ENCODE measurements at regions not wholly inside any gene's neighbourhood (a gene's known extent, or its start where the extent isn't known, plus 50 kb on each side); places are given as distances from the start of the nearest gene placed in this dataset.

GRCh38 chr20:39333211-39333610, 371.1 kb downstream of the DHX35 start:
- no peak for FAIRE-seq
- DNase-seq (ENCODE audit: insufficient read length, low spot score), result no peak

DNA sequence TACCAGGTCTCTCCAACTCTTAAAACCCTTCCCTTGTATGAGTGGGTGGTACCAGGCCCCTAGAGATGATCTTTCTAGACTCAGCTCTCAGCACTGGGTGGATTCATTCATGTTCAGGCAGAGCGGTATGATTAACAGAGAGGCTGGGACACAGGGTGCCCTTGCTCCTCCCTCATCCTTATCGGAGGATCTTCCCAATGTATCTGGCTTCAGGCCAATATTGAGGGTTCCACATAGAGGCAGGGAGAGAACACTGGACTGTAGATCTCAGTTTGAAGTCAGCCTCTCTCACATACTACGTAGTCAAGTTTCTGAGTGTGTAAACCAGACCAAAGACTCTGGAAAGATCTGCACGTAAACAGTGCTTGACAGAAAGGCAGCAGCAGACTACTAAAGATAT, 366.2 kb downstream of the DHX35 start:
- DNase-seq (ENCODE audit: insufficient read length, low spot score), result no peak
- no peak for FAIRE-seq

GRCh38 chr20:39326050-39326449, 363.9 kb downstream of the DHX35 start:
- FAIRE-seq, result no peak
- no peak for DNase-seq (ENCODE audit: insufficient read length, low spot score)

DNA sequence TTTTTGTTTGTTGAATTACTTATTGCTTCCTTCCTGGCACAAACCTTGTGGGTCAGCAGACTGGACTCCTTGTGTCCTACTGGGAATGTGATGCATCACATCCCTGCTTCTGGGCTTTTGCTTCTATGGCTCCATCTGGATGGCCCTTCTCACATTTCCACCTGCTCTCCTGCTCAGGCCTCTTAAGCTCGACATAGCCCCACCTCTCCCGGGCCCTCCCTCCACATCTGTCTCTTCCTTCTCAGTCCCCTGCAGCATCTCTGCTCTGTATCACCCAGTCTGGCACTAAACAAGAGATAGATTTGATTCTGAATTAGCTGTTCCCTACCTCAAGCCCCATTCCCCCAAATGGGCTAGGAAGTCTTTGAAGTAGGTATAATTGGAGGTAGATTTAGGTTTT, 356.8 kb downstream of the DHX35 start:
- FAIRE-seq (no peak), DNase-seq (ENCODE audit: insufficient read length, low spot score) (no peak)

DNA sequence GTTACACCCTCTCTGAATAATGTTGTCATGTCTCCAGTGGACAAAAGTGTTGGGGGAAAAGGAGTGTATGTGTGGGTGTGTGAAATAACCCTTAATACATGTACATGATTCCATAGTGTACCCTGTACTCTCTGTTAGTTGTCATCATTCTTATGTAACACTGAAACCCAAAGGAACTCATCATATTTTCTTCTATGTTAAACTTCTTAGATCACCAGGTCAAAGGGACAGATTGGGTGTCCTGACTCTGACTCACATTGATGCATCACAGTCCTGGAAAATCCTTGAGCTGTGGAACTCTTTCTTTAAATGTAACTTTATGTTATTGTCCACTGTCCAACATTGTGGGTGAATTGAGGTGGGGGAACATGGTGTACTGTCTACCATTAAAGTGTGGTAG, 350.5 kb downstream of the DHX35 start:
- FAIRE-seq (no peak), DNase-seq (ENCODE audit: insufficient read length, low spot score) (no peak)

DNA sequence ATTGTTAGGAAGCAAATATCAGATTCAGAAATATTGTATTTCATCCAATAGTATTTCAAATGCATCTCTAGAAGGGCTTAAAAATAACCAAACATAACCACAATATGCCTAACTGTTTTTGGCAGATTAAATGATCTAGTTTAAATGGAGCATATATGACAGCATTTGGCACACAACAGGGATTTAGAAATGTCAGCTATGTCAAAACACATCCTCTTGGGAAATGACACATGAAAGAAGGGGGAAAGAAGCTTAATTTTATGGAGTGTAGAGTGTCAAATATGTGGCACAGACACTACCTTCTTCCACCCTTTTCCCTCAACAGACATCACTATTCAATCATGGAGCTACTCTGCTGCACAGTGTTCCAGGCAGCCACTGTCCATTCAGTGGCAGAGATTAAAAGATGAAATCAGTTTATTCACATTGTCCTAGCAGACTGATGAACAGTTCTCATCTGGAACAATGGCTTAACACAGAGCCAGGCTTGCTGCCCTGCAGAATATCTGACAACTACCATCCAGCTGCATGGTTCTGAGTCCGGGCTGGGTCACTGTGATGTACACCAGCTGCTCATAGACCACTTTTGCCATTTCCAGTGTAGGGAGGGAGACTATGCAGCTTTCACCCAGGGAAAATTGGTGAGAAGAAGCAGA, 349.8 kb downstream of the DHX35 start:
- no peak for DNase-seq (ENCODE audit: insufficient read length, low spot score)
- FAIRE-seq, result no peak

- DNase-seq (ENCODE audit: insufficient read length, low spot score) (no peak), FAIRE-seq (no peak)
Measured at GRCh38 chr20:39310363-39310995, 348.3 kb downstream of the DHX35 start.

DNA sequence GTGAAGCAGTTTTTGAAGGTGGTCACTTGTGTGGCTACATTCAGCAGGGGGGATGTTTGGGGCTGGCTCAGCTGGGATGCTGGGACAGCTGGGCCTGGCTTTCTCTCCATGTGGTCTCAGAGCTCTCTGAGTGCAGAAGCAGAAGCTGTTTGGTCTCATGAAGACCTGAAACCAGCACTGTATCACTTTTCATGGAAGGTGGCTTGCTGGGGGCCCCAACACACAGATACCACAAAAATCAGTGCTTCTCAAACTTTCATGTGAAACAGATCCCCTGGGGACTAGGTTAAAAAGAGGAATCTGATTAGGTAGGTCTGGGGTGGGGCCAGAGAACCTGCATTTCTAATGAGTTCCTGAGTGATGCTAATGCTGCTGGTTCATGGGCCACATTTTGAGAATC, 347.3 kb downstream of the DHX35 start:
- peak; percentile 33 for FAIRE-seq
- DNase-seq (ENCODE audit: insufficient read length, low spot score), result no peak

GRCh38 chr20:39302312-39302711, 340.2 kb downstream of the DHX35 start:
- FAIRE-seq, result no peak
- DNase-seq (ENCODE audit: insufficient read length, low spot score), result no peak

- DNase-seq (ENCODE audit: insufficient read length, low spot score) (no peak), FAIRE-seq (peak; percentile 46)
Measured at GRCh38 chr20:39299783-39300182, 337.6 kb downstream of the DHX35 start.

GRCh38 chr20:39298571-39299506, 336.7 kb downstream of the DHX35 start:
- FAIRE-seq, result peak; percentile 33
- no peak for DNase-seq (ENCODE audit: insufficient read length, low spot score)

- no peak for DNase-seq (ENCODE audit: insufficient read length, low spot score)
- no peak for FAIRE-seq
Measured at GRCh38 chr20:39298121-39298520, 336.0 kb downstream of the DHX35 start.

DNA sequence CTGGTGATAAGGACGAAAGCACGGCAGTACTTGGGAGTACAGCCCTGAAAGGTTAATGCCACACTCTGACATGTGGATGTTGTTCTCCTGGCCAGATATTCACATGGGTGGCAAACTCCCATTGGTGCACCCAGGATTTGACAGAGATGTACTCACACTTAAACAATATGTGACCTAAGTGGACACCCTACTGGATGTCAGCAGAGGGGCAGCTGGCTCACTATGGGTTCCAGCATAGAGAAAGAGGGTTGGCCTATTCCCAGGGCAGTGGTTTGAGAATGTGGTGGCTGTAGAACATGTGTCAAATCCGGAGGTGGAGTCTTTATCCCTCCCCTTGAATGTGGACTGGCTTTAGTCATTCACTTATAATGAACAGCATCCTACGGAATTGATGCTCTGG, 333.2 kb downstream of the DHX35 start:
- DNase-seq (ENCODE audit: insufficient read length, low spot score) (no peak), FAIRE-seq (peak; percentile 58)

DNA sequence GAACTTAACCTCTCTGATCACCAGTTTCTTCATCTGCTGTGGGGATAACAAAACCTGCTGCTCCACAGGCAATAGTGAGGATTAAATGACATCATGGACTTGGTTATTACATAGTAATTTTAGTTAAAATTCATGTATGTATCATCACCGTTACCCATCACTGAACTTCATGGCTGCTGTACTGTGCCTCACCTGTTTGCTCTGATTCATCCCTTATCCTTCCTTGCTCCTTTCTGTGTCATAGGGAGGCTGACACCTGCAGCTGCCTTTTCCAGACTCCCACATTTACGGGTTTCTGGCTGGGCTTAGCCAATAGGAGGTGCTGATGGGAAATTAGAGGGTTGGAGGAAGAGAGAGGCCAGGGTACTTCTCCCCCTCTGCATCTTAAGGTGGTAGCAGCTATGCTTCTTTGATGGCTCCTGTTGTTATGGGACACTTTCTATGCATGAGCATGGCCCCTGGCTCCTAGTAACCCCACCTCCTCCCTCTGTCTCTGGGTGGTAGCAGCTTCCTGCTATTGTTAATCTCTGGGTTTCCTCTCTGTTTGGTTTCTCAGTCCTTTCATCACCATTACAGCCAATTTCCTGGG, 332.1 kb downstream of the DHX35 start:
- DNase-seq (ENCODE audit: insufficient read length, low spot score) (no peak), FAIRE-seq (no peak)

GRCh38 chr20:39292193-39292736, 330.1 kb downstream of the DHX35 start:
- DNase-seq (ENCODE audit: insufficient read length, low spot score) (no peak), FAIRE-seq (no peak)

- FAIRE-seq (peak; percentile 49), DNase-seq (ENCODE audit: insufficient read length, low spot score) (no peak)
Measured at GRCh38 chr20:39291301-39291700, 329.2 kb downstream of the DHX35 start.

DNA sequence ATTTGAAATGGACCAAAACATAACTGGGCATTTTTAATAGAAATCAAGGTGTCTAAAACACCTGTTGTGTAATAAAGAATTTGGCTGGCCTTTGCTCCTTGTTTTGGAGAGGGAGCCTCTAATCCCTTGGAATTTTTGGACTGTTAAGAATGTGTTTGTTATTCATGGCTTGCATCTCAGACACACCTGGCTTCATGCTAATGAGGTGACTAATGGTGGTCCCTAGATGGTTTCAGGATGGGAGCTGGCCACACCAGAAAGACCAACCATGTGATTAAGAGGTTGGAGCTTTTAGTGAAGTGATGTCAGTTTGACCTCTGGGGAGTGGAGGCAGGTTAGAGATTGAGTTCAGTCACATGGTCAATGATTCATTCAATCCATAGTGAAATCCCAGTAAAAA, 328.4 kb downstream of the DHX35 start:
- DNase-seq (ENCODE audit: insufficient read length, low spot score), result no peak
- FAIRE-seq, result no peak

DNA sequence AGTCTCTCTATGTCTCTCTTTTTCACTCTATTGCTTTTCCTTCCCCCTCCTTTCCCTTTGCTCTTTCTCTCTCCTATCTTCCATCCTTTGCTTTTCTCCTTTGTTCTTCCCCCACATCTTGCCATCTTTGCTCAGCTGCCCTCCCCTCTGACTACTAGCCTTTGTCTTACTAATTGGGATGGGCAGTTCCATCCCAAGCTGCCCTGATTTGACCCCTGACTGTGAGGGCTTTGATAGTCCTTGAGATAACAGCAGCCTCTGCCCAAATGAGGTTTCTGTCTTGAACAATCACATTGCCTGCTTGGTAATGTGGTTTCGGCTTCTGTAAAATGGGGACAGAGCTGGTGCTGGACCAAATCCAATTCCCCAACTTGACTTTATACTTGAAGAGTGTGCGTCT, 327.7 kb downstream of the DHX35 start:
- FAIRE-seq (no peak), DNase-seq (ENCODE audit: insufficient read length, low spot score) (no peak)

DNA sequence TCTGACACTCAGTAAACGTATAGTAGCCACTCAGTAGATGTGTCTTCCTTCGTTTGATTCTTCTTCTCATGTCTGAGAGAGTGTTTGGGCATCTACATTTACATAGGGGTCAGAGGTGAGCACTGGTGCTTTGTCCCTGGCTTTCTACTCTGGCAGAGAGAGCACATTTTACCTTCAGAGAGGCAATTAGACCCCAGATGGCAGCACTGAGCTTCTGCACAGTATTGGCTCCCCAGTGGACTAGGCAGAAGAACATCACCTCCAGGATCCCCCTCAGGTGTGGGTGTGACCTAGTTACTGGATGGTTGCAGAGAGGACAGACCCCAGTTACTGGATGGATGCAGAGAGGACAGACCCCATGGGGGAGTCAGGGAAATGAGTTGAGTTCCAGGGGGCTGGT, 327.2 kb downstream of the DHX35 start:
- FAIRE-seq, result peak; percentile 65

DNA sequence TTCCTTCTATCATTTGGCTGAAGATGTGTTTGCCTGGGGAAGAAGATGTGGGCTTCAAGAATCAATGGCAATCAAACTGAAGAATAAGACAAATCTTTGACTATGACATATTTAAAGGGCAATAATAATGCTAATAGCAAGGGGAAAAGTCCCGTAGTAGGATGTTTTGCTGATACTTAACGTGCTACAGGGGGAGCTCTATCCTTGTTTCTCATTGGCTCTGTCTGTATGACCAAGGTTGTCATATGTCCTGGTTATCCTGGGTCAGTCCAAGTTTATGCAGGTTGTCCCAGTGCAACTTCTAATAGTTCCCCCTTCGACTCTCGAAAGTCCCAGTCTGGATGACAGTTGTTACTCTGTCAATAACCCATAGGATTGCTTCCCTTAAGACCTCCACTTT, 321.3 kb downstream of the DHX35 start:
- DNase-seq (ENCODE audit: insufficient read length, low spot score), result no peak
- FAIRE-seq, result no peak

More for the DNA sequence above, 327.2 kb downstream of the DHX35 start:
- DNase-seq (ENCODE audit: insufficient read length, low spot score), result no peak

DNA sequence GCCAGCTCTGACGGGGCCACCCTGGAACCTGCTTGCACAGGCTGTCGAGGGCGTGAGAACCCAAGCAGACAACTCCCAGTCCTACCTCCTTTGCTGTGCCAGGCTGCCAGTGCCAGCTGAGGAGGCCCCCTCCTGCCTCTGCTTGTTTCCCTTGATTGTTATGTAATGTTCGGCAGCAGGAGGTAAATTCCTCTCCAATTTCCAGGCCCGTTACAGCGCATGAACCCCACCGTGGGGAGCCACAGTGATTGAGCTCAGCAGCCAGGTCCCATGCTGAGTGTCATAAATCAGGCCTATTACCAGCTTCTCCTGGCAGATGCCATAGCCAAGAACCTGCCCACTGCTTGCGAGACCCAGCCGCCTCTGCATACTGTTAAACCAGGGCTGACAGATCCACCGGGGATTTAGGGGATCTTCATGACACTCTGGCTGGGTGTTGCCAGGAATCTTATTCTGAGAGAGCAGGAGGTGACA, 320.5 kb downstream of the DHX35 start:
- DNase-seq (ENCODE audit: insufficient read length, low spot score), result no peak

More for the DNA sequence above, 320.5 kb downstream of the DHX35 start:
- no peak for FAIRE-seq
